ENCODE measurements at regions not wholly inside any gene's neighbourhood (a gene's known extent, or its start where the extent isn't known, plus 50 kb on each side); places are given as distances from the start of the nearest gene placed in this dataset.

DNA sequence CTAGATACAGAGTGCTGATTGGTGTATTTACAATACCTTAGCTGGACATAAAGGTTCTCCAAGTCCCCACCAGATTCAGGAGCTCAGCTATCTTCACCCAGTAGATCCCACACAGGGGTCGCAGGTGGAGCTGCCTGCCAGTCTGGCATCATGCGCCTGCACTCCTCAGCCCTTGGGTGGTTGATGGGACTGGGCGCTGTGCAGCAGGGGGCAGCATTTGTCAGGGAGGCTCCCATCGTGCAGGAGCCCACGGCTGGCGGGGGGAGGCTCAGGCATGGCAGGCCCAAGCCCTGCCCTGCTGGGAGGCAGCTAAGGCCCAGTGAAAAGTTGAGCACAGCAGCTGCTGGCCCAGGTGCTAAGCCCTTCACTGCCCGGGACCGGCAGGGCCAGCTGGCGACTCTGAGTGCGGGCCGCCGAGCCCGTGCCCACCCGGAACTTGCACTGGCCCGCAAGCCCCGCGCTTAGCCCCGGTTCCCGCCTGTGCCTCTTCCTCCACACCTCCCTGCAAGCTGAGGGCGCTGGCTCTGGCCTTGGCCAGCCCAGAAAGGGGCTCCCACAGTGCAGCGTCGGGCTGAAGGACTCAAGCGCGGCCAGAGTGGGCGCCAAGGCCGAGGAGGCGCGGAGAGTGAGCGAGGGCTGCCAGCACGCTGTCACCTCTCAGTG, 314.1 kb upstream of the ATP10B start:
- no peak overlapping the region for H3K4me3 ChIP-seq (replicated peaks in 1 of 2; ENCODE audit: low read depth in 1 of 2, low read length in 2 of 2)
- ChIA-PET RAD21 (ENCODE audit: low non-redundant PET in 1 of 2, low total read pairs in 2 of 2, uncharacterized antibody in 2 of 2, unreplicated experiment in 2 of 2) (no interaction called here), POLR2A (no interaction called here), CTCF (no interaction called here)
- no TSS peak for BruUV-seq (replicated peaks)
- H2AFZ ChIP-seq (ENCODE audit: low read depth, low read length, poor library complexity, severe bottlenecking), result no peak overlapping the region
- H3K9ac ChIP-seq (ENCODE audit: low read length), result no peak overlapping the region
- no peaks in the 10 kb centered on the region for H3K79me2 ChIP-seq (ENCODE audit: insufficient read depth, low read length)
- no peaks in the 10 kb centered on the region for H3K9me2 ChIP-seq (ENCODE audit: insufficient read depth)
- intact Hi-C loops (cut with micrococcal nuclease), result no loop called here
- ATAC-seq (no peak), DNase-seq (ENCODE audit: low read depth, low spot score) (no peak)
- H3K27me3 ChIP-seq (ENCODE audit: insufficient read depth, low read length), result no peaks in the 10 kb centered on the region
- H3K4me2 ChIP-seq (ENCODE audit: low read length), result no peak overlapping the region
- TF ChIP-seq JUND (IDR thresholded peaks at IDR 0.05) (no peak), RAD21 (IDR thresholded peaks at IDR 0.05; ENCODE audit: low read depth) (no peak), CEBPB (IDR thresholded peaks at IDR 0.05; ENCODE audit: low read depth) (no peak), POLR2A (IDR thresholded peaks at IDR 0.05; ENCODE audit: borderline replicate concordance, extremely low read depth, insufficient read depth, insufficient read length) (no peak), SP1 (IDR thresholded peaks at IDR 0.05; ENCODE audit: low read depth) (no peak)
- TF ChIP-seq, protein P1, sequence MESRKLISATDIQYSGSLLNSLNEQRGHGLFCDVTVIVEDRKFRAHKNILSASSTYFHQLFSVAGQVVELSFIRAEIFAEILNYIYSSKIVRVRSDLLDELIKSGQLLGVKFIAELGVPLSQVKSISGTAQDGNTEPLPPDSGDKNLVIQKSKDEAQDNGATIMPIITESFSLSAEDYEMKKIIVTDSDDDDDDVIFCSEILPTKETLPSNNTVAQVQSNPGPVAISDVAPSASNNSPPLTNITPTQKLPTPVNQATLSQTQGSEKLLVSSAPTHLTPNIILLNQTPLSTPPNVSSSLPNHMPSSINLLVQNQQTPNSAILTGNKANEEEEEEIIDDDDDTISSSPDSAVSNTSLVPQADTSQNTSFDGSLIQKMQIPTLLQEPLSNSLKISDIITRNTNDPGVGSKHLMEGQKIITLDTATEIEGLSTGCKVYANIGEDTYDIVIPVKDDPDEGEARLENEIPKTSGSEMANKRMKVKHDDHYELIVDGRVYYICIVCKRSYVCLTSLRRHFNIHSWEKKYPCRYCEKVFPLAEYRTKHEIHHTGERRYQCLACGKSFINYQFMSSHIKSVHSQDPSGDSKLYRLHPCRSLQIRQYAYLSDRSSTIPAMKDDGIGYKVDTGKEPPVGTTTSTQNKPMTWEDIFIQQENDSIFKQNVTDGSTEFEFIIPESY (IDR thresholded peaks at IDR 0.05; ENCODE audit: extremely low read depth, insufficient replicate concordance, low read length), result no peak
- TF ChIP-seq, protein P2, sequence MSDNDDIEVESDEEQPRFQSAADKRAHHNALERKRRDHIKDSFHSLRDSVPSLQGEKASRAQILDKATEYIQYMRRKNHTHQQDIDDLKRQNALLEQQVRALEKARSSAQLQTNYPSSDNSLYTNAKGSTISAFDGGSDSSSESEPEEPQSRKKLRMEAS (IDR thresholded peaks at IDR 0.05), result no peak
- TF ChIP-seq, protein P3, sequence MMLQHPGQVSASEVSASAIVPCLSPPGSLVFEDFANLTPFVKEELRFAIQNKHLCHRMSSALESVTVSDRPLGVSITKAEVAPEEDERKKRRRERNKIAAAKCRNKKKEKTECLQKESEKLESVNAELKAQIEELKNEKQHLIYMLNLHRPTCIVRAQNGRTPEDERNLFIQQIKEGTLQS (IDR thresholded peaks at IDR 0.05), result no peak
- H3K4me1 ChIP-seq (ENCODE audit: control insufficient read depth in 1 of 2, insufficient read depth in 2 of 2, low read length in 2 of 2), result no peaks in the 10 kb centered on the region
- H3K27ac ChIP-seq (ENCODE audit: low read depth, low read length), result no peak overlapping the region
- H3K9me3 ChIP-seq (ENCODE audit: control insufficient read depth in 1 of 2, insufficient read depth in 1 of 2, low read depth in 1 of 2, low read length in 2 of 2), result no peaks in the 10 kb centered on the region; a peak in 1 of 4 replicates
- H4K20me1 ChIP-seq (ENCODE audit: insufficient read depth), result no peaks in the 10 kb centered on the region
- no peaks in the 10 kb centered on the region for H3K36me3 ChIP-seq (ENCODE audit: control insufficient read depth in 1 of 2, insufficient read depth in 2 of 2, low read length in 2 of 2)

DNA sequence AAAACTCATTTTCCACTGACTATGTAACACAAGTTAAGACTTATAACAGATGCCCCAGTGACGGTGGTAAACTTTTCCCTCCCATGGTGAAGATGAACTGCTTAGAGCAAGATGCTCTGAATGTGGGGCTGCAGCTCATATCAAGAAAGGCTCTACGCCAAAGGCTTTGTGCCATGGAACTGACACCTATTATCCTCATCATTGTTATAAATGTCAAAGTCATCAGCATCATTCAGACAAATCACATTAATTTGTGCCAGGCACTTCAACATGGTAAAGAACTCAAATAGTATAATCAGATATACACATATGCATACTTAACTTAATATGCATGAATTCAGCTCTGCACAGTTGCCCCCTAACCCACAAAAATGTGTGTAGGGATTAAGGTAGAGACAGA, 305.9 kb upstream of the ATP10B start:
- H3K9me3 ChIP-seq (ENCODE audit: control insufficient read depth in 1 of 2, insufficient read depth in 1 of 2, low read depth in 1 of 2, low read length in 2 of 2), result peaks cover 4 to 7% of the 10 kb centered on the region in 2 experiments; a peak in 2 of 4 replicates
- H3K79me2 ChIP-seq (ENCODE audit: insufficient read depth, low read length), result no peaks in the 10 kb centered on the region
- DNase-seq (ENCODE audit: low read depth, low spot score) (no peak), ATAC-seq (no peak)
- ChIA-PET CTCF (no interaction called here), POLR2A (no interaction called here), RAD21 (ENCODE audit: low non-redundant PET in 1 of 2, low total read pairs in 2 of 2, uncharacterized antibody in 2 of 2, unreplicated experiment in 2 of 2) (no interaction called here)
- BruUV-seq (replicated peaks), result no TSS peak
- H3K4me1 ChIP-seq (ENCODE audit: control insufficient read depth in 1 of 2, insufficient read depth in 2 of 2, low read length in 2 of 2), result no peaks in the 10 kb centered on the region
- H3K27ac ChIP-seq (ENCODE audit: low read depth, low read length), result no peak overlapping the region
- H3K4me3 ChIP-seq (replicated peaks in 1 of 2; ENCODE audit: low read depth in 1 of 2, low read length in 2 of 2), result no peak overlapping the region
- no peaks in the 10 kb centered on the region for H3K27me3 ChIP-seq (ENCODE audit: insufficient read depth, low read length)
- no peak overlapping the region for H2AFZ ChIP-seq (ENCODE audit: low read depth, low read length, poor library complexity, severe bottlenecking)
- H3K4me2 ChIP-seq (ENCODE audit: low read length), result no peak overlapping the region
- H3K9me2 ChIP-seq (ENCODE audit: insufficient read depth), result no peaks in the 10 kb centered on the region
- H3K9ac ChIP-seq (ENCODE audit: low read length), result no peak overlapping the region
- H3K36me3 ChIP-seq (ENCODE audit: control insufficient read depth in 1 of 2, insufficient read depth in 2 of 2, low read length in 2 of 2), result no peaks in the 10 kb centered on the region
- intact Hi-C loops (cut with micrococcal nuclease), result no loop called here
- H4K20me1 ChIP-seq (ENCODE audit: insufficient read depth), result no peaks in the 10 kb centered on the region
- TF ChIP-seq SP1 (IDR thresholded peaks at IDR 0.05; ENCODE audit: low read depth), result no peak
- no peak for TF ChIP-seq TCF7L2 (IDR thresholded peaks at IDR 0.05; ENCODE audit: borderline replicate concordance, extremely low read depth, insufficient read depth, insufficient read length)
- no peak for TF ChIP-seq POLR2A (IDR thresholded peaks at IDR 0.05; ENCODE audit: borderline replicate concordance, extremely low read depth, insufficient read depth, insufficient read length)
- TF ChIP-seq SRF (IDR thresholded peaks at IDR 0.05; ENCODE audit: low read depth), result no peak
- no peak for TF ChIP-seq EZH2 (IDR thresholded peaks at IDR 0.05)
- no peak for TF ChIP-seq CEBPB (IDR thresholded peaks at IDR 0.05; ENCODE audit: low read depth)
- TF ChIP-seq ELF1 (IDR thresholded peaks at IDR 0.05; ENCODE audit: borderline replicate concordance, low read depth), result no peak
- no peak for TF ChIP-seq EGR1 (IDR thresholded peaks at IDR 0.05; ENCODE audit: low read depth)
- TF ChIP-seq, protein P3 (IDR thresholded peaks at IDR 0.05), result no peak
- no peak for TF ChIP-seq CBX3 (IDR thresholded peaks at IDR 0.05; ENCODE audit: low read depth)
- TF ChIP-seq ZFX (IDR thresholded peaks at IDR 0.05), result no peak
- TF ChIP-seq EZH2phosphoT487 (IDR thresholded peaks at IDR 0.05; ENCODE audit: borderline replicate concordance), result no peak

Measured in HCT116 (cell line).